PC-9 (cell line): ENCODE measurements at regions not wholly inside any gene's neighbourhood (a gene's known extent, or its start where the extent isn't known, plus 50 kb on each side); places are given as distances from the start of the nearest gene placed in this dataset.
"Not testable (repeated sequence)": the region's sequence is repeated elsewhere in the genome, so short reads cannot be mapped to it uniquely, and the experiment has no call there.

Experiments used
- CTCF ChIP-seq: fragments of 200-600 bp; sonication (generic); conservative IDR thresholded peaks from 2 replicates; pipeline ENCODE4 v1.6.1; 2017; ENCODE audit warnings: mixed run types, antibody characterized with exemption, mild to moderate bottlenecking, moderate library complexity
- EZH2 ChIP-seq: fragments of 200-600 bp; sonication (generic); IDR thresholded peaks from 2 replicates; pipeline ENCODE4 v1.8.0; 2017; ENCODE audit warnings: antibody characterized with exemption, low read depth

GRCh38 chr4:40683536-40684145 lies 54.0 kb upstream of the RBM47 start:
- not testable (repeated sequence) for TF ChIP-seq EZH2, CTCF
